ENCODE measurements at regions not wholly inside any gene's neighbourhood (a gene's known extent, or its start where the extent isn't known, plus 50 kb on each side); places are given as distances from the start of the nearest gene placed in this dataset.
"Not testable (repeated sequence)": the region's sequence is repeated elsewhere in the genome, so short reads cannot be mapped to it uniquely, and the experiment has no call there.

DNA sequence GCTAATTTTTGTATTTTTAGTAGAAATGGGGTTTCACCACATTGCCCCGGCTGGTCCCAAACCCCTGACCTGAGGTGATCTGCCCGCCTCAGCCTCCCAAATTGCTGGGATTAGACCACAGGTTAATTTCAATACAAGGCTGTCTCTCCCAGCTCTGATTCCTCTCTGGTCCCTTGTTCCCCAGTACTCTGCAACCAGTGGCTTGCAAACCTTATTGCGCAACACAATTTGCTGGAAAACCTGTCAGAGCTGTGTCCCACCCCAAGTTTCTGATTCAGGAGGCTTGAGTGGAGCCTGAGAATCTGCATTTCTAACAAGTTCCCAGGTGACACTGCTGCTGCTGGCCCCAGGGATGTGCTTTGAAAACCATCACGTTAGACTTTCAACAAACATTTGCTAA lies 96.2 kb upstream of the SRSF6 start:
- Histone ChIP-seq H3K4me3 (ENCODE audit: low read depth, low read length) (no peak overlapping the region), H3K27me3 (ENCODE audit: control insufficient read depth, insufficient read depth, low read length) (no peaks in the 10 kb centered on the region), H3K4me1 (ENCODE audit: control insufficient read depth, insufficient read depth, low read length, poor library complexity, severe bottlenecking) (no peaks in the 10 kb centered on the region), H3K27ac (ENCODE audit: insufficient read depth, low read length, poor library complexity, severe bottlenecking) (no peak overlapping the region), H3K9me3 (ENCODE audit: control insufficient read depth in 2 of 2, low read length in 2 of 2) (no peaks in the 10 kb centered on the region), H3K36me3 (ENCODE audit: control insufficient read depth, insufficient read depth, low read length) (no peaks in the 10 kb centered on the region)
- DNase-seq, result no peak
- Mint-ChIP-seq H3K4me1 (no peaks in the 10 kb centered on the region), H3K36me3 (no peaks in the 10 kb centered on the region), H3K27me3 (peaks cover 13% of the 10 kb centered on the region), H3K9me3 (peaks cover 0 to 3% (median 0%) of the 10 kb centered on the region in 7 donors), H3K4me3 (no peak overlapping the region), H3K27ac (no peak overlapping the region)
- no peak for ATAC-seq (ENCODE audit: low read depth in 2 of 2)

DNA sequence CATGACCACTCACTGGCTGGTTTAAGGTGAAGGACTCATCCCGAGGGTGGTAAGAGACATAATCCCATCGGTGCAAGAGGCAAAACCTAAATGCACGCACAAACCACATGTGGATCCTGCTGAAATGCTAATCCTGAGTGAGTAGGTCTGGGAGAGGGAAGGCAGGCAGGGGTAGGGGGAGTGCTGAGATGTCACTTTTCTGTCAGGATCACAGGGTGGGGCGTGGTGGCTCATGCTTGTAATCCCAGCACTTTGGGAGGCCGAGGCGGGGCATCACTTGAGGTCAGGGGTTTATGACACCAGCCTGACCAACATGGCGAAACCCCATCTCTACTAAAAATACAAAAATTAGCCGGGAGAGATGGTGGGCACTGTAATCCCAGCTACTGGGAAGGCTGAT lies 97.7 kb upstream of the SRSF6 start:
- Histone ChIP-seq H3K27me3 (ENCODE audit: control insufficient read depth, insufficient read depth, low read length) (no peaks in the 10 kb centered on the region), H3K9me3 (ENCODE audit: control insufficient read depth in 2 of 2, low read length in 2 of 2) (no peaks in the 10 kb centered on the region), H3K4me1 (ENCODE audit: control insufficient read depth, insufficient read depth, low read length, poor library complexity, severe bottlenecking) (no peaks in the 10 kb centered on the region), H3K4me3 (ENCODE audit: low read depth, low read length) (no peak overlapping the region), H3K27ac (ENCODE audit: insufficient read depth, low read length, poor library complexity, severe bottlenecking) (no peak overlapping the region), H3K36me3 (ENCODE audit: control insufficient read depth, insufficient read depth, low read length) (no peaks in the 10 kb centered on the region)
- H3K4me1 Mint-ChIP-seq, result no peaks in the 10 kb centered on the region
- no peaks in the 10 kb centered on the region for H3K36me3 Mint-ChIP-seq
- H3K27me3 Mint-ChIP-seq, result peaks cover 2% of the 10 kb centered on the region
- ATAC-seq (ENCODE audit: low read depth in 2 of 2) (no peak), DNase-seq (no peak)
- no peak overlapping the region for H3K4me3 Mint-ChIP-seq
- H3K27ac Mint-ChIP-seq, result no peak overlapping the region
- H3K9me3 Mint-ChIP-seq, result peaks cover 0 to 3% (median 0%) of the 10 kb centered on the region in 7 donors

- H3K27ac Mint-ChIP-seq, result no peak overlapping the region
- no peak overlapping the region for H3K4me3 ChIP-seq (ENCODE audit: low read depth, low read length)
- no peaks in the 10 kb centered on the region for H3K4me1 ChIP-seq (ENCODE audit: control insufficient read depth, insufficient read depth, low read length, poor library complexity, severe bottlenecking)
- H3K9me3 Mint-ChIP-seq, result peaks cover 0 to 3% (median 0%) of the 10 kb centered on the region in 7 donors
- no peaks in the 10 kb centered on the region for H3K27me3 ChIP-seq (ENCODE audit: control insufficient read depth, insufficient read depth, low read length)
- no peaks in the 10 kb centered on the region for H3K9me3 ChIP-seq (ENCODE audit: control insufficient read depth in 2 of 2, low read length in 2 of 2)
- H3K36me3 ChIP-seq (ENCODE audit: control insufficient read depth, insufficient read depth, low read length), result no peaks in the 10 kb centered on the region
- no peaks in the 10 kb centered on the region for H3K36me3 Mint-ChIP-seq
- no peak for DNase-seq
- no peaks in the 10 kb centered on the region for H3K27me3 Mint-ChIP-seq
- no peak overlapping the region for H3K27ac ChIP-seq (ENCODE audit: insufficient read depth, low read length, poor library complexity, severe bottlenecking)
- ATAC-seq (ENCODE audit: low read depth in 2 of 2), result no peak
- H3K4me3 Mint-ChIP-seq, result no peak overlapping the region
- H3K4me1 Mint-ChIP-seq, result no peaks in the 10 kb centered on the region
These were observed 98.9 kb upstream of the SRSF6 start for GRCh38 chr20:43358811-43359210.

- Mint-ChIP-seq H3K27me3 (no peaks in the 10 kb centered on the region), H3K36me3 (no peaks in the 10 kb centered on the region), H3K27ac (no peak overlapping the region), H3K4me1 (no peaks in the 10 kb centered on the region), H3K4me3 (peak overlapping the region in 1 of 4 donors; percentile 22), H3K9me3 (peaks cover 0 to 3% (median 0%) of the 10 kb centered on the region in 7 donors)
- Histone ChIP-seq H3K27ac (ENCODE audit: insufficient read depth, low read length, poor library complexity, severe bottlenecking) (no peak overlapping the region), H3K4me3 (ENCODE audit: low read depth, low read length) (no peak overlapping the region), H3K4me1 (ENCODE audit: control insufficient read depth, insufficient read depth, low read length, poor library complexity, severe bottlenecking) (no peaks in the 10 kb centered on the region), H3K36me3 (ENCODE audit: control insufficient read depth, insufficient read depth, low read length) (no peaks in the 10 kb centered on the region), H3K27me3 (ENCODE audit: control insufficient read depth, insufficient read depth, low read length) (no peaks in the 10 kb centered on the region), H3K9me3 (ENCODE audit: control insufficient read depth in 2 of 2, low read length in 2 of 2) (no peaks in the 10 kb centered on the region)
- DNase-seq (no peak), ATAC-seq (ENCODE audit: low read depth in 2 of 2) (no peak)
These were observed 100.3 kb upstream of the SRSF6 start for GRCh38 chr20:43357352-43357751.

- ATAC-seq (ENCODE audit: low read depth in 2 of 2) (no peak), DNase-seq (no peak)
- H3K27ac Mint-ChIP-seq, result no peak overlapping the region
- no peaks in the 10 kb centered on the region for H3K27me3 ChIP-seq (ENCODE audit: control insufficient read depth, insufficient read depth, low read length)
- no peaks in the 10 kb centered on the region for H3K36me3 ChIP-seq (ENCODE audit: control insufficient read depth, insufficient read depth, low read length)
- H3K27me3 Mint-ChIP-seq, result peaks cover 4% of the 10 kb centered on the region
- H3K4me3 ChIP-seq (ENCODE audit: low read depth, low read length), result no peak overlapping the region
- peaks cover 0 to 3% (median 0%) of the 10 kb centered on the region in 7 donors for H3K9me3 Mint-ChIP-seq
- H3K4me3 Mint-ChIP-seq, result no peak overlapping the region
- H3K4me1 Mint-ChIP-seq, result no peaks in the 10 kb centered on the region
- no peaks in the 10 kb centered on the region for H3K36me3 Mint-ChIP-seq
- H3K4me1 ChIP-seq (ENCODE audit: control insufficient read depth, insufficient read depth, low read length, poor library complexity, severe bottlenecking), result no peaks in the 10 kb centered on the region
- no peak overlapping the region for H3K27ac ChIP-seq (ENCODE audit: insufficient read depth, low read length, poor library complexity, severe bottlenecking)
- no peaks in the 10 kb centered on the region for H3K9me3 ChIP-seq (ENCODE audit: control insufficient read depth in 2 of 2, low read length in 2 of 2)
These were observed 102.1 kb upstream of the SRSF6 start for GRCh38 chr20:43355610-43356009.

GRCh38 chr20:43352996-43353395 lies 104.7 kb upstream of the SRSF6 start:
- no peak overlapping the region for H3K4me3 Mint-ChIP-seq
- H3K9me3 Mint-ChIP-seq, result peaks cover 0 to 2% (median 0%) of the 10 kb centered on the region in 7 donors
- H3K36me3 Mint-ChIP-seq, result no peaks in the 10 kb centered on the region
- H3K27ac ChIP-seq (ENCODE audit: insufficient read depth, low read length, poor library complexity, severe bottlenecking), result no peak overlapping the region
- peaks cover 7% of the 10 kb centered on the region for H3K27me3 Mint-ChIP-seq
- no peak overlapping the region for H3K4me3 ChIP-seq (ENCODE audit: low read depth, low read length)
- H3K4me1 ChIP-seq (ENCODE audit: control insufficient read depth, insufficient read depth, low read length, poor library complexity, severe bottlenecking), result no peaks in the 10 kb centered on the region
- H3K4me1 Mint-ChIP-seq, result no peaks in the 10 kb centered on the region
- no peak for ATAC-seq (ENCODE audit: low read depth in 2 of 2)
- no peaks in the 10 kb centered on the region for H3K36me3 ChIP-seq (ENCODE audit: control insufficient read depth, insufficient read depth, low read length)
- no peak overlapping the region for H3K27ac Mint-ChIP-seq
- H3K9me3 ChIP-seq (ENCODE audit: control insufficient read depth in 2 of 2, low read length in 2 of 2), result no peaks in the 10 kb centered on the region
- peaks cover 2% of the 10 kb centered on the region for H3K27me3 ChIP-seq (ENCODE audit: control insufficient read depth, insufficient read depth, low read length)
- no peak for DNase-seq

- H3K9me3 Mint-ChIP-seq; H3K4me3 ChIP-seq (ENCODE audit: low read depth, low read length); H3K4me3 Mint-ChIP-seq; ATAC-seq (ENCODE audit: low read depth in 2 of 2); H3K27ac Mint-ChIP-seq; H3K27me3 ChIP-seq (ENCODE audit: control insufficient read depth, insufficient read depth, low read length); H3K36me3 ChIP-seq (ENCODE audit: control insufficient read depth, insufficient read depth, low read length); H3K36me3 Mint-ChIP-seq; H3K4me1 Mint-ChIP-seq; H3K9me3 ChIP-seq (ENCODE audit: control insufficient read depth in 2 of 2, low read length in 2 of 2); DNase-seq; H3K27ac ChIP-seq (ENCODE audit: insufficient read depth, low read length, poor library complexity, severe bottlenecking); H3K4me1 ChIP-seq (ENCODE audit: control insufficient read depth, insufficient read depth, low read length, poor library complexity, severe bottlenecking): not testable (repeated sequence)
- peaks cover 16% of the 10 kb centered on the region for H3K27me3 Mint-ChIP-seq
These were observed 107.0 kb upstream of the SRSF6 start for GRCh38 chr20:43350694-43351093.

GRCh38 chr20:43349841-43350240 lies 107.9 kb upstream of the SRSF6 start:
- H3K4me3 Mint-ChIP-seq, result no peak overlapping the region
- peaks cover 18% of the 10 kb centered on the region for H3K27me3 Mint-ChIP-seq
- H3K27me3 ChIP-seq (ENCODE audit: control insufficient read depth, insufficient read depth, low read length), result peaks cover 2% of the 10 kb centered on the region
- DNase-seq (no peak), ATAC-seq (ENCODE audit: low read depth in 2 of 2) (no peak)
- no peaks in the 10 kb centered on the region for H3K9me3 ChIP-seq (ENCODE audit: control insufficient read depth in 2 of 2, low read length in 2 of 2)
- H3K36me3 ChIP-seq (ENCODE audit: control insufficient read depth, insufficient read depth, low read length), result no peaks in the 10 kb centered on the region
- no peaks in the 10 kb centered on the region for H3K36me3 Mint-ChIP-seq
- H3K4me3 ChIP-seq (ENCODE audit: low read depth, low read length), result no peak overlapping the region
- no peaks in the 10 kb centered on the region for H3K4me1 ChIP-seq (ENCODE audit: control insufficient read depth, insufficient read depth, low read length, poor library complexity, severe bottlenecking)
- no peak overlapping the region for H3K27ac Mint-ChIP-seq
- H3K27ac ChIP-seq (ENCODE audit: insufficient read depth, low read length, poor library complexity, severe bottlenecking), result no peak overlapping the region
- peaks cover 0 to 5% (median 1%) of the 10 kb centered on the region in 7 donors for H3K9me3 Mint-ChIP-seq
- no peaks in the 10 kb centered on the region for H3K4me1 Mint-ChIP-seq

Measured in CD4-positive, CD25-positive, alpha-beta regulatory T cell (primary cell).